ENCODE measurements at regions not wholly inside any gene's neighbourhood (a gene's known extent, or its start where the extent isn't known, plus 50 kb on each side); places are given as distances from the start of the nearest gene placed in this dataset.

DNA sequence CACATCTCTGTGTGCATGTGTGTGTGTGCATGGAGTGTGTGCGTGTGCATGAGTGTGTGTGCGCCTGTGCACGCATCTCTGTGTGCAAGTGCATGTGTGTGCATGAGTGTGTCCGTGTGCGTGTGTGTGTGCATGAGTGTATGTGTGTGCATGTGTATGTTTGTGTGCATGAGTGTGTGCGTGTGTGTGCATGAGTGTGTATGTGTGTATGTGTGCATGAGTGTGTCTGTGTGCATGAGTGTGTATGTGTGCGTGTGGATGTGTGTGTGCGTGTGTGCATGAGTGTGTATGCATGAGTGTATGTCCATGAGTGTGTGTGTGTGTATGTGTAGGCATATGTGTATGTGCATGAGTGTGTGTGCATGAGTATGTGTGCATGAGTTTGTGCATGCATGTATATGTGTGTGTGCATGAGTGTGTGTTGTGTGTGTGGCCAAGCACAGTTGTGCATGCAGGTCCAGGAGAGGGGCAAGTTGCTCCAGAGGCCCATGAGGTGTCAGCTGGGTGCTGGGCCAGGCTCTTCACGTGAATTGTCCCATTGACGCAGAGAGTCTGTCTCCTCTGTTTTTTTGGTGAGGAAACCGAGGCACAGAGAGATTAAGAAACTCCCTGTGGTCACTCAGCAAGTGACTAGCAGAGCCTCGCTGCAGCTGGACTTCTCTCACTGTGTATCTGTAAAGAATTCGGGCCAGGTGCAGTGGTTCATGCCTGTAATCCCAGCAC lies 75.5 kb downstream of the ASB1 start:
- no peak overlapping the region for H3K9ac ChIP-seq (ENCODE audit: low read depth, low read length)
- H3K4me1 ChIP-seq (ENCODE audit: control insufficient read depth, insufficient read depth, low read length), result no peaks in the 10 kb centered on the region
- 0 out of 2 replicates have a peak, but pooled peaks cover 3% of the 10 kb centered on the region for H3K9me3 ChIP-seq (ENCODE audit: control insufficient read depth, insufficient read depth, low read length)
- no peak overlapping the region for H3K27ac ChIP-seq (ENCODE audit: low read depth, low read length)
- no peak overlapping the region for H3K4me3 ChIP-seq (ENCODE audit: low read depth, low read length)
- no peaks in the 10 kb centered on the region for H3K36me3 ChIP-seq (ENCODE audit: control insufficient read depth, insufficient read depth, low read length)
- H3K27me3 ChIP-seq (ENCODE audit: control insufficient read depth, insufficient read depth, low read length), result no peaks in the 10 kb centered on the region

GRCh38 chr2:238502956-238503791 lies 76.4 kb downstream of the ASB1 start:
- no peak overlapping the region for H3K27ac ChIP-seq (ENCODE audit: low read depth, low read length)
- H3K4me3 ChIP-seq (ENCODE audit: low read depth, low read length), result no peak overlapping the region
- no peaks in the 10 kb centered on the region for H3K27me3 ChIP-seq (ENCODE audit: control insufficient read depth, insufficient read depth, low read length)
- 0 out of 2 replicates have a peak, but pooled peaks cover 3% of the 10 kb centered on the region for H3K9me3 ChIP-seq (ENCODE audit: control insufficient read depth, insufficient read depth, low read length)
- H3K4me1 ChIP-seq (ENCODE audit: control insufficient read depth, insufficient read depth, low read length), result no peaks in the 10 kb centered on the region
- no peaks in the 10 kb centered on the region for H3K36me3 ChIP-seq (ENCODE audit: control insufficient read depth, insufficient read depth, low read length)
- H3K9ac ChIP-seq (ENCODE audit: low read depth, low read length), result no peak overlapping the region

DNA sequence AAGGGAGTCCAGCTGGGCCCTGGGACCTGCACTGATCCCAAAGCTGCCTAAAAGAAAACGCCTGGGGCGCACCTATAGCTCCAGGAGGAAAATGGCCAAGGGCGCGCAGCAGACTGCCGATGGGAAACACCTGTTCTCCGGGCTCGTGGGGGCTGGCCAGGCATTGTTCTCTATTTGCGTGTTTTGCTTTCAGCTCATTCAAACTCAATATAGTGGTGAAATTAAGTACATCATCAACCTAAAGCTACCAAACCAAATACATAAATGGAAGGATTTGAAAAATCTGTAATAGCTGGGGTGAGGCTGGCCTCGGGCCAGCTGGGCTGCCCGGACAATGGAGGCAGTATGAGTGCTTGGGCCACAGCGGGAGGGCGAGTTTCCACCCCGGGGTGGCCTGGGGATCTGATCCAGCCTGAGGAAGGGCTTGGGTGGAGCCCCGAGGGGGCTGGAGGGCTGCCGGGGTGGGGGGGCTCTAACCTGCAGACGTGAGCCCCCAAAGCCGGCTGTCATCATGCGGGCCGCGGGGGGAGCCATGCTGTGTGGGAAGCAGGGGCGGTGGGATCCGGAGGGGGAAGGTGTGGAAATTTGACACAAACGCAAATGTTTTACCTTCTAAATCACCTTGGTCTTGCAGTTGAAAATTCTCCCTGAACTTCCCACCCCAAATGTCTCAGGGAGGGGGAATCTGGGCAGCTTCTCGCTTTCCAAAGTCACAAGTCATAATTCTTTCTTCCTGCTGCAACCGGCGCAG lies 77.6 kb downstream of the ASB1 start:
- Histone ChIP-seq H3K4me1 (ENCODE audit: control insufficient read depth, insufficient read depth, low read length) (peaks cover 9% of the 10 kb centered on the region), H3K36me3 (ENCODE audit: control insufficient read depth, insufficient read depth, low read length) (no peaks in the 10 kb centered on the region), H3K9ac (ENCODE audit: low read depth, low read length) (no peak overlapping the region), H3K27ac (ENCODE audit: low read depth, low read length) (no peak overlapping the region), H3K9me3 (ENCODE audit: control insufficient read depth, insufficient read depth, low read length) (0 out of 2 replicates have a peak, but pooled peaks cover 3% of the 10 kb centered on the region), H3K27me3 (ENCODE audit: control insufficient read depth, insufficient read depth, low read length) (no peaks in the 10 kb centered on the region), H3K4me3 (ENCODE audit: low read depth, low read length) (no peak overlapping the region)

- Histone ChIP-seq H3K4me1 (ENCODE audit: control insufficient read depth, insufficient read depth, low read length) (peaks cover 19% of the 10 kb centered on the region), H3K9me3 (ENCODE audit: control insufficient read depth, insufficient read depth, low read length) (0 out of 2 replicates have a peak, but pooled peaks cover 3% of the 10 kb centered on the region), H3K27me3 (ENCODE audit: control insufficient read depth, insufficient read depth, low read length) (no peaks in the 10 kb centered on the region), H3K36me3 (ENCODE audit: control insufficient read depth, insufficient read depth, low read length) (no peaks in the 10 kb centered on the region), H3K9ac (ENCODE audit: low read depth, low read length) (no peak overlapping the region), H3K4me3 (ENCODE audit: low read depth, low read length) (no peak overlapping the region), H3K27ac (ENCODE audit: low read depth, low read length) (no peak overlapping the region)
Observed at GRCh38 chr2:238505119-238505891, 78.6 kb downstream of the ASB1 start.

DNA sequence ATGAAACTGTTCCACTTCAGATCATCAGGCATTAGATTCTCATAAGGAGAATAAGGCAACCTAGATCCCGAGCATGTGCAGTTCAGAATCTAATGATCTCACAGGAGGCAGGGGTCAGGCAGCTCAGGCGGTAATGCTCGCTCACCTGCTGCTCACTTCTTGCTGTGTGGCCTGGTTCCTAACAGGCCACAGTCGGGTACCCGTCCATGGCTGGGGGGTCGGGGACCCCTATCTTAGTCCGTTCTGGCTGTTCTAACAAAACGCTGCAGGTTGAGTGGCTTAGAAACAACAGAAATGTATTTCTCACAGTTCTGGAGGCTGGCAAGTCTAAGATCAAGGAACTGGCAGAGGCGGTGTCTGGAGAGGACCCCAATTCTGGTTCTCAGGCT lies 79.2 kb downstream of the ASB1 start:
- Histone ChIP-seq H3K9me3 (ENCODE audit: control insufficient read depth, insufficient read depth, low read length) (0 out of 2 replicates have a peak, but pooled peaks cover 3% of the 10 kb centered on the region), H3K27me3 (ENCODE audit: control insufficient read depth, insufficient read depth, low read length) (no peaks in the 10 kb centered on the region), H3K4me3 (ENCODE audit: low read depth, low read length) (no peak overlapping the region), H3K9ac (ENCODE audit: low read depth, low read length) (no peak overlapping the region), H3K4me1 (ENCODE audit: control insufficient read depth, insufficient read depth, low read length) (peaks cover 25% of the 10 kb centered on the region), H3K27ac (ENCODE audit: low read depth, low read length) (no peak overlapping the region), H3K36me3 (ENCODE audit: control insufficient read depth, insufficient read depth, low read length) (no peaks in the 10 kb centered on the region)

- no peak overlapping the region for H3K9ac ChIP-seq (ENCODE audit: low read depth, low read length)
- no peaks in the 10 kb centered on the region for H3K27me3 ChIP-seq (ENCODE audit: control insufficient read depth, insufficient read depth, low read length)
- H3K27ac ChIP-seq (ENCODE audit: low read depth, low read length), result no peak overlapping the region
- H3K4me1 ChIP-seq (ENCODE audit: control insufficient read depth, insufficient read depth, low read length), result peaks cover 29% of the 10 kb centered on the region
- H3K9me3 ChIP-seq (ENCODE audit: control insufficient read depth, insufficient read depth, low read length), result 0 out of 2 replicates have a peak, but pooled peaks cover 3% of the 10 kb centered on the region
- no peak overlapping the region for H3K4me3 ChIP-seq (ENCODE audit: low read depth, low read length)
- H3K36me3 ChIP-seq (ENCODE audit: control insufficient read depth, insufficient read depth, low read length), result no peaks in the 10 kb centered on the region
Observed at GRCh38 chr2:238506371-238507068, 79.8 kb downstream of the ASB1 start.

DNA sequence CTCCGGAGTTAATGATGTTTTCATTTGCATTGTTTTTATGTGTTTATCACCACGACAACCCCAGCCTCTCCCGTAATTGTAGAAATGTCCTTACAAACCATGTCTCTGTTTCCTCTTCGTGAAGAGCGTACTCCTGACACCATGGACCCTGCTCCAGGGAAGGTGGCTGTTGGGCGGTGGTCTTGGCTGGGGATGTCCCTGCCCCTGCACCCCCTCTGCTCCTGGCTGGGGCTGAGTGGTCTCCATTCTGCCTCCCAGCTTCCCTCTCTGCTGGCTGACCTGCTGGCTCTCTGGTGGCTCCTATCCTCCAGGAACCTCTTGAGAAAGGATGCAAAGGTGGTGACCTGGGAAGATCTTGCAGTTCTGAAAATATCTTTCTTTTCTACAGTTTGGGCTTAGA lies 81.1 kb downstream of the ASB1 start:
- Histone ChIP-seq H3K4me1 (ENCODE audit: control insufficient read depth, insufficient read depth, low read length) (peaks cover 29% of the 10 kb centered on the region), H3K9me3 (ENCODE audit: control insufficient read depth, insufficient read depth, low read length) (0 out of 2 replicates have a peak, but pooled peaks cover 3% of the 10 kb centered on the region), H3K27me3 (ENCODE audit: control insufficient read depth, insufficient read depth, low read length) (no peaks in the 10 kb centered on the region), H3K27ac (ENCODE audit: low read depth, low read length) (no peak overlapping the region), H3K9ac (ENCODE audit: low read depth, low read length) (no peak overlapping the region), H3K36me3 (ENCODE audit: control insufficient read depth, insufficient read depth, low read length) (no peaks in the 10 kb centered on the region), H3K4me3 (ENCODE audit: low read depth, low read length) (no peak overlapping the region)

DNA sequence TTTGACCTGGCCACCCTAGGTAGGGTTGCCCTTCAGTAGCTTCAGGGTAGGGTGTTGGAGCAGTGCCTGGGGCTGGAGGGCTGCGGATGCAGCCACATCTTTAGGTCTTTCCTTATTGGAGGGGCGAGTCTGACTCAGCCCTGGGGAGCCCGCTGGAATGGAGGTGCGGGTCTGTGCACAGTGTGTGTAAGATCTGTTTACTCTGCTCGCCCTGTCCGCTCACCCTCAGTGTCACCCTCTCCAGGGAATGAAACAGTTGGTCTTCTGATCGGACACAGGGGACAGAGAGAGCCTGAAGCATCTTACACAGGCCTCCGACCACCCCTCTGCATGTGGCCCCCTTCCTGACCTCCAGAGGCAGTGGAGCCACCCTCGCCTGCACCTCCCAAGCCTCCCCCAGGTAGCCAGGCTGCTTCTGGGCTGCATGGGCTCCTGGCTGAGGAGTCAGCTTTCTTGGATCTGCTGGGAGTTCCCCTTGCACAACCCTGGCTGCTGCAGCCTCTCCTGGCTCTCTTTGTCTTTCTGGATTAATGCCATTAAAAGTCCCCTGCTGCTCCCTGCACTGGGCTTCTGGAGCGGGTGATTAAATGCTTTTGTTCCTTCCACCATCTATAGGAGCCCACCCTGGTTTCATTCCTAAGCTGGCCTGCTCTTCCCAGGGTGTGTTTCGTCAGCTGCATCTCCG lies 82.6 kb downstream of the ASB1 start:
- no peaks in the 10 kb centered on the region for H3K27me3 ChIP-seq (ENCODE audit: control insufficient read depth, insufficient read depth, low read length)
- H3K4me3 ChIP-seq (ENCODE audit: low read depth, low read length), result no peak overlapping the region

GRCh38 chr2:238509903-238510302 lies 83.2 kb downstream of the ASB1 start:
- no peaks in the 10 kb centered on the region for H3K27me3 ChIP-seq (ENCODE audit: control insufficient read depth, insufficient read depth, low read length)
- no peak overlapping the region for H3K4me3 ChIP-seq (ENCODE audit: low read depth, low read length)
- peak overlapping the region; percentile 27; the same call in 1 of the 2 replicates for H3K9ac ChIP-seq (ENCODE audit: low read depth, low read length)
- H3K4me1 ChIP-seq (ENCODE audit: control insufficient read depth, insufficient read depth, low read length), result peaks cover 29% of the 10 kb centered on the region
- H3K27ac ChIP-seq (ENCODE audit: low read depth, low read length), result peak overlapping the region; percentile 86
- no peaks in the 10 kb centered on the region for H3K36me3 ChIP-seq (ENCODE audit: control insufficient read depth, insufficient read depth, low read length)
- 0 out of 2 replicates have a peak, but pooled peaks cover 3% of the 10 kb centered on the region for H3K9me3 ChIP-seq (ENCODE audit: control insufficient read depth, insufficient read depth, low read length)

More for the DNA sequence above, 82.6 kb downstream of the ASB1 start:
- Histone ChIP-seq H3K9ac (ENCODE audit: low read depth, low read length) (0 out of 2 replicates have a peak overlapping the region, but pooled peaks have one; percentile 27), H3K9me3 (ENCODE audit: control insufficient read depth, insufficient read depth, low read length) (0 out of 2 replicates have a peak, but pooled peaks cover 3% of the 10 kb centered on the region), H3K36me3 (ENCODE audit: control insufficient read depth, insufficient read depth, low read length) (no peaks in the 10 kb centered on the region), H3K4me1 (ENCODE audit: control insufficient read depth, insufficient read depth, low read length) (peaks cover 29% of the 10 kb centered on the region), H3K27ac (ENCODE audit: low read depth, low read length) (peak overlapping the region; percentile 86)

Data from HUES48 (cell line).